Endothelial cell of umbilical vein (primary cell): ENCODE measurements at regions not wholly inside any gene's neighbourhood (a gene's known extent, or its start where the extent isn't known, plus 50 kb on each side); places are given as distances from the start of the nearest gene placed in this dataset.

Experiments used
- BruUV-seq: library from RNA; stranded (reverse); fragments of 400-500 nt; replicated peaks from 2 replicates; lab custom pipeline; 2021; lab: Mats Ljungman, UMichigan
- CTCF ChIA-PET: fragments of 300-600, 350-600 bp; sonication (Branson Sonifier 250); formaldehyde crosslinking; loops from one replicate; lab custom pipeline; 2021; ENCODE audit warnings: antibody characterized with exemption, inconsistent platforms; lab: Charles Lee
- POLR2A ChIA-PET: fragments of 300-600, 350-600 bp; sonication (Branson Sonifier 250); formaldehyde crosslinking; loops from one replicate; lab custom pipeline; 2021; ENCODE audit warnings: antibody characterized with exemption, inconsistent platforms; lab: Charles Lee
- DNase-seq: peaks from one replicate; pipeline ENCODE4 v3.0.0-alpha.2; 2011; ENCODE audit warnings: low read depth, low spot score
- FAIRE-seq: peaks from 2 replicates; lab custom pipeline; 2011; peaks lifted over from hg19 to GRCh38; lab: Jason Lieb, UNC
- H2AFZ ChIP-seq: 2 replicates; pipeline ENCODE4 v1.6.0; 2012; ENCODE audit warnings: low read depth, low read length, control low read depth, inconsistent platforms
- H3K27ac ChIP-seq: 2 replicates; pipeline ENCODE4 v1.5.1; 2011; ENCODE audit warnings: low read depth, mild to moderate bottlenecking, control low read depth, low read length, moderate library complexity; ENCODE audit not compliant: insufficient read depth
- H3K27me3 ChIP-seq, 2 experiments: 2 replicates each; pipeline versions ENCODE4 v1.6.0 to v1.6.1; 2011; ENCODE audit warnings: low read length in 2 of 2, mixed read lengths in 1 of 2; ENCODE audit not compliant: control insufficient read depth in 2 of 2, insufficient read depth in 2 of 2
- H3K36me3 ChIP-seq, 2 experiments: 2 replicates in 1 of 2; 3 replicates in 1 of 2; pipeline ENCODE4 v1.5.1; 2011; ENCODE audit warnings: low read length in 2 of 2, mild to moderate bottlenecking in 1 of 2, moderate library complexity in 1 of 2; ENCODE audit not compliant: control insufficient read depth in 2 of 2, insufficient read depth in 2 of 2; ENCODE audit errors: extremely low read depth in 1 of 2
- H3K4me1 ChIP-seq: 3 replicates; pipeline ENCODE4 v1.5.1; 2011; ENCODE audit warnings: mild to moderate bottlenecking, low read length; ENCODE audit not compliant: control insufficient read depth, insufficient read depth; ENCODE audit errors: extremely low read depth
- H3K4me2 ChIP-seq: 2 replicates; pipeline ENCODE4 v1.6.1; 2011; ENCODE audit warnings: low read length, control low read depth, mixed read lengths; ENCODE audit not compliant: insufficient read depth
- H3K4me3 ChIP-seq, 3 experiments: fragments of 200-600 bp in 1 of 3; sonication (generic), shearing (Covaris generic) in 1 of 3; replicated peaks in 1 of 3; 2 replicates each; pipeline ENCODE4 v1.5.1; 2011 to 2016; ENCODE audit warnings: control low read depth in 3 of 3, low read length in 3 of 3, mild to moderate bottlenecking in 2 of 3, inconsistent platforms in 1 of 3, low read depth in 1 of 3, moderate library complexity in 1 of 3; ENCODE audit not compliant: insufficient read depth in 1 of 3
- H3K79me2 ChIP-seq: 2 replicates; pipeline ENCODE4 v1.6.0; 2012; ENCODE audit warnings: low read length, inconsistent platforms; ENCODE audit not compliant: control insufficient read depth, insufficient read depth
- H3K9ac ChIP-seq: replicated peaks from 2 replicates; pipeline ENCODE3; 2011; ENCODE audit warnings: low read length, control low read depth; ENCODE audit not compliant: insufficient read depth; ENCODE audit errors: extremely low read depth
- H3K9me1 ChIP-seq: replicated peaks from 3 replicates; pipeline ENCODE4 v1.6.0; 2011; ENCODE audit warnings: mild to moderate bottlenecking, low read length; ENCODE audit not compliant: control insufficient read depth, insufficient read depth; ENCODE audit errors: extremely low read depth
- H3K9me3 ChIP-seq: replicated peaks from 2 replicates; pipeline ENCODE4 v1.5.1; 2012; ENCODE audit warnings: low read length, inconsistent platforms; ENCODE audit not compliant: control insufficient read depth, insufficient read depth
- H4K20me1 ChIP-seq: replicated peaks from 2 replicates; pipeline ENCODE3; 2011; ENCODE audit warnings: mild to moderate bottlenecking, low read length; ENCODE audit not compliant: control insufficient read depth, insufficient read depth; ENCODE audit errors: extremely low read depth
- CTCF ChIP-seq, 2 donors: IDR thresholded peaks; 1 replicate in 1 of 2; 2 replicates in 1 of 2; pipeline ENCODE4 v1.5.1; 2011; ENCODE audit warnings: low read length in 2 of 2, mild to moderate bottlenecking in 2 of 2, moderate library complexity in 2 of 2, control low read depth in 1 of 2, inconsistent platforms in 1 of 2, low read depth in 1 of 2; ENCODE audit not compliant: insufficient read depth in 1 of 2; ENCODE audit errors: extremely low read depth in 1 of 2
- EZH2 ChIP-seq: IDR thresholded peaks from 2 replicates; pipeline ENCODE4 v1.6.1; 2012; ENCODE audit warnings: borderline replicate concordance, low read depth, mild to moderate bottlenecking, moderate library complexity, low read length, inconsistent platforms; ENCODE audit not compliant: severe bottlenecking
- FOS ChIP-seq: IDR thresholded peaks from 2 replicates; pipeline ENCODE4 v1.6.1; 2011; ENCODE audit warnings: mild to moderate bottlenecking, low read length, moderate library complexity, borderline replicate concordance; ENCODE audit not compliant: insufficient read depth
- GATA2 ChIP-seq: IDR thresholded peaks from 2 replicates; pipeline ENCODE4 v1.7.0; 2011; ENCODE audit warnings: low read depth, mild to moderate bottlenecking, moderate library complexity, mixed read lengths, low read length; ENCODE audit not compliant: insufficient read length, insufficient read depth
- JUN ChIP-seq: IDR thresholded peaks from 2 replicates; pipeline ENCODE4 v1.6.1; 2011; ENCODE audit warnings: borderline replicate concordance, low read depth; ENCODE audit not compliant: insufficient read length, insufficient read depth
- MYC ChIP-seq: IDR thresholded peaks from one replicate; pipeline ENCODE4 v1.6.1; 2011; ENCODE audit warnings: mild to moderate bottlenecking, low read depth, low read length
- POLR2A ChIP-seq: IDR thresholded peaks from 2 replicates; pipeline ENCODE4 v1.6.1; 2012; ENCODE audit warnings: low read depth, mild to moderate bottlenecking, control low read depth, low read length
- POLR2AphosphoS5 ChIP-seq: IDR thresholded peaks from 2 replicates; pipeline ENCODE4 v1.6.1; 2012; ENCODE audit warnings: low read depth, mild to moderate bottlenecking, control low read depth, low read length, moderate library complexity; ENCODE audit not compliant: insufficient read depth
- dilution Hi-C: fragments of 300-500 bp; cut with MboI; formaldehyde crosslinking; loops from one replicate; pipeline ENCODE4 v1.15.0; 2019; ENCODE audit warnings: low sequenced_read_pairs; ENCODE audit not compliant: extremely low pct_ligation_motif_present
- intact Hi-C: fragments of 100-400 bp; cut with micrococcal nuclease; formaldehyde crosslinking; loops from one replicate; pipeline ENCODE4 v1.10.0; 2022
- TF ChIP-seq, protein P1 (sequence below): IDR thresholded peaks from 2 replicates; pipeline ENCODE4 v1.6.1; 2011; ENCODE audit not compliant: insufficient read depth, insufficient read length

- no peaks in the 10 kb centered on the region for H4K20me1 ChIP-seq
- H2AFZ ChIP-seq: no peak overlapping the region
- H3K9me3 ChIP-seq: no peaks in the 10 kb centered on the region
- H3K36me3 ChIP-seq: no peaks in the 10 kb centered on the region
- H3K27ac ChIP-seq: no peak overlapping the region
- no TSS peak for BruUV-seq
- no peak for FAIRE-seq
- no peaks in the 10 kb centered on the region for H3K4me1 ChIP-seq
- H3K9me1 ChIP-seq: no peaks in the 10 kb centered on the region
- ChIA-PET POLR2A (no interaction called here), CTCF (no interaction called here)
- no peak overlapping the region for H3K9ac ChIP-seq
- dilution Hi-C loops: no loop called here
- intact Hi-C loops: no loop called here
- no peak for DNase-seq
- no peaks in the 10 kb centered on the region for H3K79me2 ChIP-seq
- no peak overlapping the region for H3K4me3 ChIP-seq
- no peak for TF ChIP-seq MYC
- no peak for TF ChIP-seq GATA2
- TF ChIP-seq CTCF (IDR thresholded peaks at IDR 0.05; ENCODE audit: extremely low read depth in 1 of 2, insufficient read depth in 1 of 2, low read depth in 1 of 2, low read length in 2 of 2): no peak
- TF ChIP-seq FOS: no peak
- TF ChIP-seq POLR2A: no peak
- TF ChIP-seq JUN: no peak
- TF ChIP-seq EZH2: no peak
- no peak for TF ChIP-seq POLR2AphosphoS5
- TF ChIP-seq, protein P1, sequence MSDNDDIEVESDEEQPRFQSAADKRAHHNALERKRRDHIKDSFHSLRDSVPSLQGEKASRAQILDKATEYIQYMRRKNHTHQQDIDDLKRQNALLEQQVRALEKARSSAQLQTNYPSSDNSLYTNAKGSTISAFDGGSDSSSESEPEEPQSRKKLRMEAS: no peak
- H3K4me2 ChIP-seq: no peak overlapping the region
- no peaks in the 10 kb centered on the region for H3K27me3 ChIP-seq
Observed at GRCh38 chrX:118879586-118879985, 56.0 kb downstream of the ZCCHC12 start.
